Calu3 (cell line): ENCODE measurements at regions not wholly inside any gene's neighbourhood (a gene's known extent, or its start where the extent isn't known, plus 50 kb on each side); places are given as distances from the start of the nearest gene placed in this dataset.

Experiments
- BruUV-seq: library from RNA; stranded (reverse); fragments of 400-500 nt; replicated peaks from 2 replicates; lab custom pipeline; 2021; lab: Mats Ljungman, UMichigan
- CTCF ChIA-PET: fragments of 300-600 bp; sonication (Branson Sonifier 250); formaldehyde crosslinking; loops from one replicate; lab custom pipeline; 2022; ENCODE audit warnings: antibody characterized with exemption; lab: Charles Lee
- DNase-seq: peaks from one replicate; pipeline ENCODE4 v3.0.0; 2022
- H3K27ac Mint-ChIP-seq: one replicate; pipeline ENCODE4 v1.8.0; 2022; ENCODE audit warnings: mixed read lengths; ENCODE audit not compliant: unreplicated experiment
- H3K27me3 Mint-ChIP-seq: one replicate; pipeline ENCODE4 v1.8.0; 2022; ENCODE audit warnings: mixed read lengths; ENCODE audit not compliant: unreplicated experiment
- H3K36me3 Mint-ChIP-seq: one replicate; pipeline ENCODE4 v1.8.0; 2022; ENCODE audit warnings: mild to moderate bottlenecking, moderate library complexity, mixed read lengths; ENCODE audit not compliant: insufficient read depth, unreplicated experiment
- H3K4me1 Mint-ChIP-seq: one replicate; pipeline ENCODE4 v1.8.0; 2022; ENCODE audit warnings: mild to moderate bottlenecking, low read depth, mixed read lengths; ENCODE audit not compliant: unreplicated experiment
- H3K4me3 Mint-ChIP-seq: one replicate; pipeline ENCODE4 v1.8.0; 2022; ENCODE audit warnings: mild to moderate bottlenecking, low read depth, moderate library complexity, mixed read lengths; ENCODE audit not compliant: unreplicated experiment
- H3K9me3 Mint-ChIP-seq: one replicate; pipeline ENCODE4 v1.8.0; 2022; ENCODE audit warnings: low read depth, mixed read lengths; ENCODE audit not compliant: unreplicated experiment
- intact Hi-C: fragments of 100-400 bp; cut with micrococcal nuclease; formaldehyde crosslinking; loops from one replicate; pipeline ENCODE4 v1.10.0; 2022; ENCODE audit not compliant: unreplicated experiment
- TF ChIP-seq, protein P1 (sequence below): fragments of 200-600 bp; IDR thresholded peaks from one replicate; pipeline ENCODE4 v1.8.0; 2022; ENCODE audit warnings: antibody characterized with exemption; ENCODE audit not compliant: unreplicated experiment

DNA sequence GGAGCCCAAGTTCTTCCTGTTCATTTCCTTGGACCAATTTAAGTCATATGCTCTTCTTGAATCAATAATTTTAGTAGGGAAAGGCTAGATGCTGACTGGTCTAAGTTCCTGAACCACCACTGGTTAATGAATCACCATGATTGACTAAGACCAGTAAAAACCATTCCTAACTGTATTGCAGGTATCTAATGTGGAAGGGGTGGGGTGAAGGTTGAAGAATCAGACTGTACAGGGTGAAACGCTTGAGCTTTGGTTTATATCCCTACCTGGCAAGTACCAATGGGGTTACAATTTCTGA is 100.1 kb downstream of the DYRK2 start:
- CTCF ChIA-PET: interaction anchor here (0.7 to 1.8 kb wide), 3 partner anchors 8 to 195 kb away, joined by 3 to 5 read pairs (median 3); no protein-coding TSS in a partner anchor
- Mint-ChIP-seq H3K36me3 (peaks cover 14% of the 10 kb centered on the region), H3K9me3 (peaks cover 2% of the 10 kb centered on the region), H3K4me1 (peaks cover 70% of the 10 kb centered on the region), H3K27me3 (no peaks in the 10 kb centered on the region), H3K27ac (peak overlapping the region; percentile 90), H3K4me3 (peak overlapping the region; percentile 52)
- no TSS peak for BruUV-seq
- TF ChIP-seq, protein P1, sequence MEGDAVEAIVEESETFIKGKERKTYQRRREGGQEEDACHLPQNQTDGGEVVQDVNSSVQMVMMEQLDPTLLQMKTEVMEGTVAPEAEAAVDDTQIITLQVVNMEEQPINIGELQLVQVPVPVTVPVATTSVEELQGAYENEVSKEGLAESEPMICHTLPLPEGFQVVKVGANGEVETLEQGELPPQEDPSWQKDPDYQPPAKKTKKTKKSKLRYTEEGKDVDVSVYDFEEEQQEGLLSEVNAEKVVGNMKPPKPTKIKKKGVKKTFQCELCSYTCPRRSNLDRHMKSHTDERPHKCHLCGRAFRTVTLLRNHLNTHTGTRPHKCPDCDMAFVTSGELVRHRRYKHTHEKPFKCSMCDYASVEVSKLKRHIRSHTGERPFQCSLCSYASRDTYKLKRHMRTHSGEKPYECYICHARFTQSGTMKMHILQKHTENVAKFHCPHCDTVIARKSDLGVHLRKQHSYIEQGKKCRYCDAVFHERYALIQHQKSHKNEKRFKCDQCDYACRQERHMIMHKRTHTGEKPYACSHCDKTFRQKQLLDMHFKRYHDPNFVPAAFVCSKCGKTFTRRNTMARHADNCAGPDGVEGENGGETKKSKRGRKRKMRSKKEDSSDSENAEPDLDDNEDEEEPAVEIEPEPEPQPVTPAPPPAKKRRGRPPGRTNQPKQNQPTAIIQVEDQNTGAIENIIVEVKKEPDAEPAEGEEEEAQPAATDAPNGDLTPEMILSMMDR: no peak
- intact Hi-C loops: loop anchor here (1.0 to 10.0 kb wide), 5 partner anchors 98 to 391 kb away; no protein-coding TSS in a partner anchor
- DNase-seq: peak; percentile 34

DNA sequence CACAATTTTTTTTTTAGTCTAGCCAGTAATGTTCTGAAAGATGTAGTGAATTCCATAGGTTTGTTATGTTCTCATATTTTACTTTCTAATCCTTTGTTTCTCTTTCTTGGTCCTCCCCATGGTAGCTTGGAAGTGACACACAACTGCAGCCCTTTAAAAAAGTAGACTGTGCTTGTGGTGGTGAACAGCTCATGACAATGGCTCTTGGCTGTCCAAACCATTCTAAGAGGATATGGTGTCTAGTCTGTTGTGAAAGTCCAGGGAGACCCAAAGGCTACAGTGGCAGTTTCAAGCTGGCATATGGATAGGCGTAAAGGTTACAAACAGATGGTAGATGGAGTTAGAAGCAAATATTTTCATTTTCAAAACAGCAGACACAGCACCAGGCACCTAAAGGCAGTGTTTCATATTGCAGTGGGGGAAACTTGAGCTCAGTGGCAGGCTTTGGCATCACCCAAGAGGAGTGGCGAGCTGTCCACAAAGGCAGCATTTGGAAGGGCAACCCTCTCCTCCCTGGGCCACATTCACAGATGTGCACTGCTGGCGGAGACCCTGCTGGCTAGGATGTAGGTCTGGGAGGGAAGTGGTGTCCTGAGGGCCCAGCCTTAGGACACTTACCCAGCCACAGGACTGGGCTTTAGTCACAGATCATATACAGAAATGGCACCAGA is 102.1 kb downstream of the DYRK2 start:
- no TSS peak for BruUV-seq
- Mint-ChIP-seq H3K36me3 (peaks cover 14% of the 10 kb centered on the region), H3K27ac (peak overlapping the region; percentile 90)

DNA sequence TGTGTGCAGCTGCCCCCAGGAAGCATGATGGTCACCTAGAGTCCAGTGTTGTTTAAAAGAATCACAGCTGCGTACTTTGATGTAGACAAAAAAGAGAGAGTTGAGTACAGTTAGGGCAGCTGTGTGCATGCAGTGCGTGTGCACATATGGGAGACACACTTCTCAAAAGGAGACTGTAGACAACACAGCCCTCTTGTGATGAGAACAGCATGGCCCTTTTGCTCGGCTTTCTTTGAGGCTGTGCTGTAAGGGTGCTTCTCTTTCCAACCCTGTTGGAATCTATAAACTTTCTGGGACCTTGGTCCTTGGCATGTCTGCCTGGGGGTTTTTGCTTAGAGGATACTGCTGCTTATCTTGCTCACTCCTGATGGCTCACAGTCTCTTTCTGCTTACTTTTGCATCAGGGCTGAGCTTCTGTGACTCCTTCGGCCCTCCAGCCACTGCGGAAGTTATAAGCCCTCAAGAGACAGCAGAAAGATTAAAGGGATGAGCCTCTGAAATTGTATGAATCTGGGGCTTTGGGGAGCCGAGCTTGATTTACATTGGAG is 102.9 kb downstream of the DYRK2 start:
- Mint-ChIP-seq H3K27me3 (no peaks in the 10 kb centered on the region), H3K36me3 (peaks cover 14% of the 10 kb centered on the region), H3K9me3 (no peaks in the 10 kb centered on the region), H3K4me1 (peaks cover 72% of the 10 kb centered on the region), H3K4me3 (no peak overlapping the region), H3K27ac (no peak overlapping the region)
- DNase-seq: no peak
- no TSS peak for BruUV-seq
- intact Hi-C loops: no loop called here
- CTCF ChIA-PET: interaction anchor here (0.5 kb wide), 1 partner anchor 780 kb away, joined by 3 read pairs; no protein-coding TSS in a partner anchor
- TF ChIP-seq, protein P1: no peak

More for the DNA sequence above, 102.1 kb downstream of the DYRK2 start:
- CTCF ChIA-PET: interaction anchor here (0.6 kb wide), 1 partner anchor 69 kb away, joined by 4 read pairs; no protein-coding TSS in a partner anchor
- Mint-ChIP-seq H3K27me3 (no peaks in the 10 kb centered on the region), H3K4me1 (peaks cover 78% of the 10 kb centered on the region), H3K9me3 (peaks cover 2% of the 10 kb centered on the region), H3K4me3 (no peak overlapping the region)
- DNase-seq: no peak
- TF ChIP-seq, protein P1: no peak
- intact Hi-C loops: no loop called here

DNA sequence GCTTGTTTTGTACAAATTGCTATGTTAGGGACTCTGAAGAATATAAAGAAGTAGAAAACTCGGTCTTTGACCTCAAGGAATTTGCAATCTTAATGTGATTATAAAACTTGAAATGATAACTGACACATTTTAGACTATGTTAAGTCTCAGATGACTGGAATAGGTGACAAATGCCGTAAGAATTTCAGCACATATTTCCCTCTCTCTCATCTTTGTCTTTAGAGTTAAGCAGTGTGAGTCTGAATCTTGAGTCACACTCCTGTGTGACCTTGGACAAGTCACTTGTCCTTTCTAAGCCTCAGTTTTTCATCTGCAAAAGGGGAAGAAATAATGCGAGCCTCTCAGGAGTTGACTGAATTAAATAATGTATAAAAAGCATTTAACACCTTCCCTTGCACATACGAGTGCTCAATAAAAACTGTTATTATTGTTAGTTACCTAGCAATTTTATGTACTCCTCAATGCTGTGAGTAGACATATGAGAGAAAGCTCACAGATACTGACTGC is 103.7 kb downstream of the DYRK2 start:
- H3K4me3 Mint-ChIP-seq: no peak overlapping the region
- CTCF ChIA-PET: no interaction called here
- H3K9me3 Mint-ChIP-seq: no peaks in the 10 kb centered on the region
- TF ChIP-seq, protein P1: no peak
- no peak overlapping the region for H3K27ac Mint-ChIP-seq
- intact Hi-C loops: no loop called here
- H3K4me1 Mint-ChIP-seq: peaks cover 73% of the 10 kb centered on the region
- no TSS peak for BruUV-seq
- H3K27me3 Mint-ChIP-seq: no peaks in the 10 kb centered on the region
- no peak for DNase-seq
- H3K36me3 Mint-ChIP-seq: peaks cover 14% of the 10 kb centered on the region
